ENCODE measurements at regions not wholly inside any gene's neighbourhood (a gene's known extent, or its start where the extent isn't known, plus 50 kb on each side); places are given as distances from the start of the nearest gene placed in this dataset.

DNA sequence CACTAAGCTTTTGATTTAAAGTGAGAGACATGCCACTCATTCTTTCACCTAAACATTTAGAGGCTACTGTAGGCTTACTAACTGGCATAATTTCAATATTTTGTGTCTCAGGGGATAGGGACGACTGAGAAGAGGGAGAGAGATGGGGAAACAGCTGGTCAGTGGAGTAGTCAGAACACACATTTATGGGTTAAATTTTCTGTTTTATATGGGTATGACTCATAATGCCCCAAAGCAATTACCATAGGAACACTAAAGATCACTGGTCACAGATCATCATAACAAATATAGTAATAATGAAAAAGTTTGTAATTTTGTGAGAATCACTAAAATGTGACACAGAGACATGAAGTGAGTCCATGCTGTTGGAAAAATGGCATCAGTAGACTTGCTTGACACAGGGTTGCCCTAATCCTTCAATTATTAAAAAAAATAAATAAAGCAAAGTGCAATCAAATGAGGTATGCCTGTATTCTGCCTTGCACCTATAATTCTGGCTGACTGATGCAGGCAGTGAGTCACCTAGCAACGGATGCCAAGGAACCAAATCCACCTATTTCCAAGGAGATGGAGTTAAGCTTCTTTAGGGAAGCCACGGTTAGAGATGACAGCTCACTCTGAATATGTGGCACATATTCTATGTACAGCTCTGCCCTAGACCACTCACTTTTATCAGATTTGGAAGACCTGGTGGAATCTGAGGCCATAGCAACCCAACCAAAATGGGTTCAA is 166.1 kb downstream of the MARCHF11 start:
- DNase-seq (ENCODE audit: low spot score): no peak

DNA sequence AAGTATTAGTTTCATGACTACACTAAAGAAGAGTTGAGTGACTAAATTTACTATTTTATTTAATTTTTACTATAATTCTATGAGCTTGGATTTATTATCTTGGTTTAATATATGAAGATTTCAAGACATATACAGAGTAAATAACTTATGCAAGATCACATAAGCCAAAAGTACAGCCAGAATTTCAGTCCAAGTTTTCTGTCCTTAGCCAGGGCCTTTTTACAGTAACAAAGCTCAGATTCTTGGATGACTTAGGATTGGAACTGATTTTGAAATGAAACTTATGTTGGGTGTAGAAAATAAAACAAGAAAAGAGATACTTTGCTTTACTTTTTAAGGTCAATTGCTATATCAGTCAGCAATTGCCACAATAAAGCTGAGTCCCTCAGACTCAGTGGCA is 170.3 kb downstream of the MARCHF11 start:
- DNase-seq (ENCODE audit: low spot score): peak; percentile 76

DNA sequence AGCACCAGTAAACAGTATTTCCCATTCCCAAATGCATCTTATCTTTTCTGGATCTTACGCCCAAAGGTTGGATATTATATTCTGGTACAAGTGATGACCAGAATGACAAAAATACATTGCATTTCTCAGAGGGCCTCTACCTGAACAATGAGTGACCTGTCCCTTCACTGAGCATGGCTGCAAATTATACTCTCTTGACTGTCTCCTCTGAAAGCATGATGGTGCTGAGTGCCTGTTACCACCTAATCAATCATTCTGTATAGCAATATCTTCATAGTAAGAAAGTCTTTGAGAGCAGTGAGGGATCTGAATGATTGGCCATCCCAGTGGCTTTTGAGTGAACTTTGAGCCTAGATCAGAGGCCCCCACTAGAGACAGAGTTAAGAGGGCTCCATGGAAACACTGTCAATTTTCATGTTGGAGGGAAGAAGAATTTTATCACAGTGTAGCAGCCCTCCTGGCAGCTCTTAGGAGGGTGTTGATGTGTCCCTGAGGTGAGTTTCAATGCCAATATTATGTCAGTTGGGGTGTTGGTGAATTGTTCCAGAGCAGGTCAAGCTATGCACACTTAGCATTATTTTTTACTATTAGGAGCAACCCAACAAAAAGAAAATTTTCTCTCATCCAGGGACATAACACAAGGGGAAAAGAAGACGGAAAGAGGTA is 171.7 kb downstream of the MARCHF11 start:
- DNase-seq (ENCODE audit: low spot score): no peak

DNA sequence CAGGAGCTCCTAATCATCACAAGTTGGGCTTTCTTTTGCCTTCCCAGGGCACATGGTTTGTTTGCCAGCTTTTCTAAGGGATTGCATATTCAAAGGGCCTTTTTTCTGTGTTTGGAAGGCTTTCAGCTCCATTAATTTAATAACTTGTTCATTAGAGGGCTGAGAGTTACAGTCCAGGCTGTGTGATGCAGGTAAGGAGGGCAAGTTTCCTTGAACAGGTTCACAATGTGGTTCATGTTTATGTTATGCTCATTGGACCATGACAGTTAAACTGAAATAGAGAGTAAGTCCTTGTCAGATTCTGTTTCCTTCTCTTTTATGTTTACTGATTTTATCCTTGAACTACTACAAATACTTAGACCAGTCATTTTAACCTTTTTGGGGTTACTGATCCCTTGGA is 174.4 kb downstream of the MARCHF11 start:
- DNase-seq (ENCODE audit: low spot score): no peak

DNA sequence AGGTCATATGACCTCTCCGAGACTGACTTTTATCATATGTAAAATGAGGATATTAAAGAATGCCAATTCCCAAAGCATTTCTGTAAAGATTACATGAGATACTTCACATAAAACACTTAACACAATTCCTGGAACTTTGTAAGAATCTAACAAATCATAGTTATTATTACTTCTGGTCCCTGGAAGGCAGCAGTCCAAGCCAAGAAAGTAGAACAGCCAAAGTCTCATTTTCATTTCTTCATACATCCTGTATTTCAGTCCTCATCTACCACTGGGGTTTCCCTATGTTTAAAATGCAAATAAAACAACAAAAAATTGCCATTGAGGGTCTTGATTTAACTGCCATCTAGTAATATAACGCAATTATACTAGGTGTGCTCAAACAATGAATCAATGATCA is 179.5 kb downstream of the MARCHF11 start:
- DNase-seq (ENCODE audit: low spot score): peak; percentile 26

DNA sequence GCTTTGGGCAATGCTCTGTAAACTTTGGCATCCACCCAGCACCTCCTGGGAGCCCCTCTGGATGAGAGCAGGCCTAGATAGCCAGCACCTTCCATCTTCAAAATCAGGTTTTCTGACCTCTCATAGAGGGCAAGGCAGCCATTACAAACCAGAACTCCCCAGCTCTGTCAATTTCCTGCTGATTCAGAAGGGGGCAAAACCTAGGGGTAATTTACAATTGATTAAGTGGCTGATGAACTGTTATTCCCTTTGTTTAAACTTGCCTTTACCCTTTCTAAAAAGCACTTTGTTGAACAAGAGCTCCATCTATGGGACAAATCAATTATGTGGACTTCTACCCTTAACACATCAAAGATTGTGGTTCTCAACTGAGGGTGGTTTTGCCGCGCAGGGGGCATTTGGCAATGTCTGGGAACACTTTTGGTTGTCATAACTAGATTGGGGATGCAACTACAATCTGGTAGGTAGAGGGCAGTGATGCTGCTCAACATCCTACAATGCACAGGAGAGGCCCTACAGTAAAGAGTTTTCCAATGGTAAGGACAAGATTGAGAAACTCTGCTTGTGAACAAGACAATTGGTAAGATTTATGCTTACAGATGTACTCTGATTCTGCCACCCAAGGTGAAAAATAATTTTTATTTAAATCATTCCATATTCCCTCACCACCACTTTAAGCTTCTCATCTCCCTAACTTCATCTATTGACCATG is 184.1 kb downstream of the MARCHF11 start:
- peak; percentile 31 for DNase-seq (ENCODE audit: low spot score)

DNA sequence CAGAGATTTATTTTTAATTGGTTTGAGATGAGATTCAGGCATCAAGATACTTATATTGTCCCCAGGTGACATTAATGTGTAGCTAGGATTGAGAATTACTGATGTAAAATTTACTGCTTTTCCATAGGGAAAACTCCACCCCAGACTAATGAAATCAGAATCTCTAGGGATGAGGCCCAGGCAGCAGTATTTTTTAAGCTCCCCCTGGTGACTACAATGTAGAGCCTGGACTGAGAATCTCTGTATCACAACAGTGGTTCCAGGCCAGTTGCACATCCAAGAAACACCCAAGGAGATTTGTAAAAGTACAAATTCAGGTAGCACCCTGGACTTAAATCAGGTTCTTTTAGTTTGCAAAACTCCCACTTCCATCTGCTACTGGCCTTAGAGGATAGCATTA is 185.7 kb downstream of the MARCHF11 start:
- DNase-seq (ENCODE audit: low spot score): no peak

DNA sequence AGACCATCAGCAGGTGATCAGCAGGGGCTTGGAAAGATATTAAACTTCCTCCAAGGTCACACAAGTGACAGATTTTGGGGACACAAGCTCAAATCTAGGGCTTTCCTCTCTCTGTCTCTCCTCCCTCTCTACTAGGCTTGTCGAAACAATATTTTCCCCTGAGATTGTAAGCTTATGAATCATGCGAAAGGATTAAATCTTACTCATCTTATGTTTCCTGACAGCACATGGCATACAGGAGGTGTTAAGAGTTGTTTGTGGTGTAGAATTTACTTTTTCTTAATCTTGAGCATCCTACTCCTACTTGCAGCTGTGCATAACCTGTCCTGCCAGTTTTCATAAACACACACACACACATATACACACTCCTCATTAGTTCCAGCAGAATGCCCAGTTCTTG is 186.3 kb downstream of the MARCHF11 start:
- DNase-seq (ENCODE audit: low spot score): no peak

DNA sequence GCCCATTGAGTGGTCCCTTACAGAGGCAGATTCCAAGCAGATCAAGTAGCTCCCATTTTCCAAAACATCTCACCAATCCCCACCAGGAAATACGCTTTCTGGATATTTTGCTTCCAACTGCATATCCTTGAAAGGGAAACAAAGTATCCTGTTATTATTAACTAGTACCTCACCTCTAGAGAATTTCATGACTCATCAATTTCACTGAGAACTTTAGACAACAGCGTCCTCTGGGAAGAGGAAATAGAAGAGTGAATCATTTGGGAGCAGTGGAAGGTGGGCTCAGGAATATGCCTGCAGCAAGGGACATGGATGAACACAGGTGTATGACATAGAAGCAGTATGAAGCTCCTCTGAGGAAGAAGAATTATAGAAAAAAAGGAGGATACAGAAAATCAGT is 186.7 kb downstream of the MARCHF11 start:
- no peak for DNase-seq (ENCODE audit: low spot score)

DNA sequence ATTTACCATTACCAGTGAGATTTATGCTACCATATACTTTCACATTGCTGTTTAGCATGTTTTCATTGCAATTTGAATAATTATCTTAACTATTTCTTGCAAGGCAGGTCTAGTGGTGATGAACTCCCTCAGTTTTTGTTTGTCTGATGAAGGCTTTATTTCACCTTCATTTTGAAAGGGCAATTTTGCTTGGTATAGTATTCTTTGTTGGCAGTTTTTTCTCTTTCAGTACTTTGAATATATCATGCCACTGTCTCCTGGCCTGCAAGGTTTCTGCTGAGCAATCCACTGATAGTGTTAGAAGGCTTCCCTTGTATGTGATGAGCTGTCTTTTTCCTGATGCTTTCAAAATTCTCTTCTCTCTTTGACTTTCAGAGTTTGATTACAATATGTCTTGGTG is 188.0 kb downstream of the MARCHF11 start:
- DNase-seq (ENCODE audit: low spot score): no peak
